GM19463 (cell line): ENCODE measurements at regions not wholly inside any gene's neighbourhood (a gene's known extent, or its start where the extent isn't known, plus 50 kb on each side); places are given as distances from the start of the nearest gene placed in this dataset.
"Not testable (repeated sequence)": the region's sequence is repeated elsewhere in the genome, so short reads cannot be mapped to it uniquely, and the experiment has no call there.

Source experiments
- ATAC-seq: cut with Tn5 transposase; IDR thresholded peaks from one replicate; pipeline ENCODE4 v1.9.1; 2021; ENCODE audit warnings: mild to moderate bottlenecking, moderate library complexity; ENCODE audit not compliant: unreplicated experiment

- not testable (repeated sequence) for ATAC-seq
Observed at GRCh38 chr17:20731131-20731530, 151.6 kb downstream of the CDRT15L2 start.

GRCh38 chr17:20733923-20734322 is 154.4 kb downstream of the CDRT15L2 start:
- ATAC-seq = no peak

GRCh38 chr17:20735796-20736195 is 156.3 kb downstream of the CDRT15L2 start:
- no peak for ATAC-seq

GRCh38 chr17:20737636-20738035 is 158.1 kb downstream of the CDRT15L2 start:
- not testable (repeated sequence) for ATAC-seq

GRCh38 chr17:20771104-20771503 is 191.6 kb downstream of the CDRT15L2 start:
- ATAC-seq = no peak

- ATAC-seq = no peak
Observed at GRCh38 chr17:20774472-20775135, 195.1 kb downstream of the CDRT15L2 start.

GRCh38 chr17:20775331-20775730 is 195.8 kb downstream of the CDRT15L2 start:
- no peak for ATAC-seq

- ATAC-seq = no peak
Observed at GRCh38 chr17:20779521-20779920, 200.0 kb downstream of the CDRT15L2 start.

- no peak for ATAC-seq
Observed at GRCh38 chr17:20781260-20781659, 201.7 kb downstream of the CDRT15L2 start.

- not testable (repeated sequence) for ATAC-seq
Observed at GRCh38 chr17:20781869-20782268, 202.3 kb downstream of the CDRT15L2 start.

- ATAC-seq = no peak
Observed at GRCh38 chr17:20783091-20783490, 203.6 kb downstream of the CDRT15L2 start.

- ATAC-seq = no peak
Observed at GRCh38 chr17:20784100-20784665, 204.7 kb downstream of the CDRT15L2 start.

- ATAC-seq = no peak
Observed at GRCh38 chr17:20787281-20787680, 207.8 kb downstream of the CDRT15L2 start.

GRCh38 chr17:20791626-20792025 is 212.1 kb downstream of the CDRT15L2 start:
- ATAC-seq = no peak

- ATAC-seq = not testable (repeated sequence)
Observed at GRCh38 chr17:20794532-20794931, 215.0 kb downstream of the CDRT15L2 start.

- no peak for ATAC-seq
Observed at GRCh38 chr17:20797292-20797691, 217.8 kb downstream of the CDRT15L2 start.

GRCh38 chr17:20800146-20800545 is 220.6 kb downstream of the CDRT15L2 start:
- no peak for ATAC-seq

- ATAC-seq = no peak
Observed at GRCh38 chr17:20805751-20806150, 226.2 kb downstream of the CDRT15L2 start.

- not testable (repeated sequence) for ATAC-seq
Observed at GRCh38 chr17:20807566-20807965, 228.0 kb downstream of the CDRT15L2 start.

- ATAC-seq = not testable (repeated sequence)
Observed at GRCh38 chr17:20815410-20815809, 227.4 kb downstream of the USP22 start.

GRCh38 chr17:20823905-20824304 is 218.9 kb downstream of the USP22 start:
- no peak for ATAC-seq

- no peak for ATAC-seq
Observed at GRCh38 chr17:20825539-20825938, 217.3 kb downstream of the USP22 start.

- ATAC-seq = not testable (repeated sequence)
Observed at GRCh38 chr17:20840453-20840852, 202.4 kb downstream of the USP22 start.
